ENCODE measurements at regions not wholly inside any gene's neighbourhood (a gene's known extent, or its start where the extent isn't known, plus 50 kb on each side); places are given as distances from the start of the nearest gene placed in this dataset.

- no peak for TF ChIP-seq EZH2 (IDR thresholded peaks at IDR 0.05; ENCODE audit: low read length)
- H3K4me3 ChIP-seq (ENCODE audit: control insufficient read depth in 2 of 3, extremely low read depth in 1 of 3, insufficient read depth in 2 of 3, low read depth in 1 of 3, low read length in 3 of 3) = no peak overlapping the region
- H3K4me1 ChIP-seq (ENCODE audit: control insufficient read depth, extremely low read depth, insufficient read depth, low read length) = no peaks in the 10 kb centered on the region
- no peaks in the 10 kb centered on the region for H4K20me1 ChIP-seq (ENCODE audit: control insufficient read depth, extremely low read depth, insufficient read depth, low read length)
- no peaks in the 10 kb centered on the region for H3K9me3 ChIP-seq (ENCODE audit: control insufficient read depth, low read depth, low read length)
- H3K79me2 ChIP-seq (ENCODE audit: control insufficient read depth, insufficient read depth, low read length) = no peaks in the 10 kb centered on the region
- H3K36me3 ChIP-seq (ENCODE audit: control insufficient read depth in 2 of 2, extremely low read depth in 1 of 2, insufficient read depth in 2 of 2, low read length in 2 of 2) = no peaks in the 10 kb centered on the region
- dilution Hi-C loops (cut with MboI; ENCODE audit: extremely low pct_ligation_motif_present, low sequenced_read_pairs) = no loop called here
- DNase-seq (ENCODE audit: low read depth, low spot score) = no peak
- H3K9me1 ChIP-seq (ENCODE audit: control insufficient read depth, extremely low read depth, insufficient read depth, low read length) = no peaks in the 10 kb centered on the region
- no peak overlapping the region for H3K4me2 ChIP-seq (ENCODE audit: control insufficient read depth, extremely low read depth, insufficient read depth, low read depth, low read length)
- no peak overlapping the region for H3K27ac ChIP-seq (ENCODE audit: control insufficient read depth, insufficient read depth, low read length)
- H2AFZ ChIP-seq (ENCODE audit: control insufficient read depth, low read length) = no peak overlapping the region
- no peak for FAIRE-seq
- no peak overlapping the region for H3K9ac ChIP-seq (ENCODE audit: control insufficient read depth, extremely low read depth, insufficient read depth, low read length)
- H3K27me3 ChIP-seq (ENCODE audit: control insufficient read depth, extremely low read depth, insufficient read depth, low read length) = no peaks in the 10 kb centered on the region
Observed at GRCh38 chr13:40023595-40024203, 368.2 kb downstream of the COG6 start.

- H3K4me1 ChIP-seq (ENCODE audit: control insufficient read depth, extremely low read depth, insufficient read depth, low read length) = no peaks in the 10 kb centered on the region
- DNase-seq (ENCODE audit: low read depth, low spot score) = no peak
- no peak overlapping the region for H3K4me3 ChIP-seq (ENCODE audit: control insufficient read depth in 2 of 3, extremely low read depth in 1 of 3, insufficient read depth in 2 of 3, low read depth in 1 of 3, low read length in 3 of 3)
- no peak overlapping the region for H2AFZ ChIP-seq (ENCODE audit: control insufficient read depth, low read length)
- no peak overlapping the region for H3K27ac ChIP-seq (ENCODE audit: control insufficient read depth, insufficient read depth, low read length)
- H3K4me2 ChIP-seq (ENCODE audit: control insufficient read depth, extremely low read depth, insufficient read depth, low read depth, low read length) = no peak overlapping the region
- no peaks in the 10 kb centered on the region for H4K20me1 ChIP-seq (ENCODE audit: control insufficient read depth, extremely low read depth, insufficient read depth, low read length)
- H3K9me1 ChIP-seq (ENCODE audit: control insufficient read depth, extremely low read depth, insufficient read depth, low read length) = no peaks in the 10 kb centered on the region
- H3K79me2 ChIP-seq (ENCODE audit: control insufficient read depth, insufficient read depth, low read length) = no peaks in the 10 kb centered on the region
- no peaks in the 10 kb centered on the region for H3K36me3 ChIP-seq (ENCODE audit: control insufficient read depth in 2 of 2, extremely low read depth in 1 of 2, insufficient read depth in 2 of 2, low read length in 2 of 2)
- dilution Hi-C loops (cut with MboI; ENCODE audit: extremely low pct_ligation_motif_present, low sequenced_read_pairs) = no loop called here
- TF ChIP-seq EZH2 (IDR thresholded peaks at IDR 0.05; ENCODE audit: low read length) = no peak
- TF ChIP-seq CTCF (optimal IDR thresholded peaks at IDR 0.05 in 1 of 3, IDR thresholded peaks at IDR 0.05 in 1 of 3, conservative IDR thresholded peaks at IDR 0.05 in 1 of 3; ENCODE audit: extremely low read depth in 1 of 3, insufficient read depth in 2 of 3, low read length in 3 of 3) = no peak
- no peaks in the 10 kb centered on the region for H3K9me3 ChIP-seq (ENCODE audit: control insufficient read depth, low read depth, low read length)
- no peaks in the 10 kb centered on the region for H3K27me3 ChIP-seq (ENCODE audit: control insufficient read depth, extremely low read depth, insufficient read depth, low read length)
- FAIRE-seq = no peak
- no peak overlapping the region for H3K9ac ChIP-seq (ENCODE audit: control insufficient read depth, extremely low read depth, insufficient read depth, low read length)
Observed at GRCh38 chr13:40024204-40024966, 368.9 kb downstream of the COG6 start.

Data from keratinocyte (primary cell).